HG03575 (cell line): ENCODE measurements at regions not wholly inside any gene's neighbourhood (a gene's known extent, or its start where the extent isn't known, plus 50 kb on each side); places are given as distances from the start of the nearest gene placed in this dataset.

Experiments used
- ATAC-seq: cut with Tn5 transposase; IDR thresholded peaks from one replicate; pipeline ENCODE4 v1.9.1; 2021; ENCODE audit not compliant: unreplicated experiment, insufficient number of reproducible peaks, low FRiP score; ENCODE audit errors: extremely low read depth

GRCh38 chr11:19398772-19399527, 158.2 kb upstream of the E2F8 start:
- no peak for ATAC-seq

DNA sequence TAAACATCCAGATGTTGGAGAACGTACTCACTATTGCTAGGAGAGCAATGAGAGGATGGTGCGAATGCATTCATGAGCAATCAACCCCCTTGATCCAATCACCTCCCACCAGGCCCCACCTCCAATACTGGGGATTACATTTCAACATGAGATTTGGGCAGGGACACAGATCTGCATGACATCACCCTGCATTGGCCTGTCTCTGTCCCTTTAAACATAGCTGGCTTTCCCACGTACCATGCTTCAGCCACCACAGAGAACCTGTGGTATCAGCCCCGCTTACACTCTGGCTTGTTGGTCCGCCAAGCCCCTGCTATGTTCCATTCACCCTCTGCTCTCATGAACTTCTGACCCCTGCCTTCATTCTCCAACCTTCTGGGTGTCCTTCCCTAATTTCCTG, 157.5 kb upstream of the E2F8 start:
- no peak for ATAC-seq

GRCh38 chr11:19395050-19395449, 154.3 kb upstream of the E2F8 start:
- no peak for ATAC-seq

GRCh38 chr11:19394525-19395016, 153.8 kb upstream of the E2F8 start:
- ATAC-seq, result peak; percentile 49

GRCh38 chr11:19393941-19394340, 153.2 kb upstream of the E2F8 start:
- no peak for ATAC-seq

DNA sequence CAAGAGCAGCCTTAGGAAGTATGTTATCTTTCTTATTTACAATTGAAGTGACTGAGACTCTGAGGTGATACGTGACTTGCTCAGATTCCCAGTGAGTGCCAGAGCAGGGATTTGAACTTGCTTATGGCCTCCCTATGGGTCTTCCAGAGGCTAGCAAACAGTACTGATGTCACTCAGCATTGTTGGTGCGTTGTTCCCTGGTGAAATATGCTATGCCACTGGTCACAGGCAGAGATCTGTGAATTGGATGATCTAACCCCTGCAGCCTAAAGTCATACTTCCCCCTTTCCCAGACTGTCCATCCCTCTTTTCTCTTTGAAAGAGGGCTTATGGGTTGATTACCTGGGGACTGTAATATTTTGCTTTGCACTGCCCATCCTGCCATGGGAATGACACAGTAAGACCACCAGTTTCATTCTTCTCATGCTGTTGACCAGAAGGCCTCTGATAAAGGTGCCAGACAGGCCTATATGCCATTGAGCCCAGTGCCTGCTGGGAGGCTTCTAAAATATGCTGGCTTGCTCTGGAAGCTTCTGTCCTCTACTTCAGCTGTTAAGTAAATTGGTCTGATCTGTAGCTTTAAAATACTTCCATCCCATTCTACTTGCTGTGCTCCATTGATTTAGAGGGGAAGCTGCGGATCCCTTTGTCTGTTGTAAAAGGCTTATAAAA, 152.2 kb upstream of the E2F8 start:
- ATAC-seq, result no peak

- no peak for ATAC-seq
These were observed 151.6 kb upstream of the E2F8 start for GRCh38 chr11:19392321-19392720.

GRCh38 chr11:19391652-19392051, 150.9 kb upstream of the E2F8 start:
- ATAC-seq, result no peak

- ATAC-seq, result no peak
These were observed 150.3 kb upstream of the E2F8 start for GRCh38 chr11:19391026-19391425.

- no peak for ATAC-seq
These were observed 149.1 kb upstream of the E2F8 start for GRCh38 chr11:19389787-19390303.

- ATAC-seq, result no peak
These were observed 141.4 kb upstream of the E2F8 start for GRCh38 chr11:19382131-19382611.

DNA sequence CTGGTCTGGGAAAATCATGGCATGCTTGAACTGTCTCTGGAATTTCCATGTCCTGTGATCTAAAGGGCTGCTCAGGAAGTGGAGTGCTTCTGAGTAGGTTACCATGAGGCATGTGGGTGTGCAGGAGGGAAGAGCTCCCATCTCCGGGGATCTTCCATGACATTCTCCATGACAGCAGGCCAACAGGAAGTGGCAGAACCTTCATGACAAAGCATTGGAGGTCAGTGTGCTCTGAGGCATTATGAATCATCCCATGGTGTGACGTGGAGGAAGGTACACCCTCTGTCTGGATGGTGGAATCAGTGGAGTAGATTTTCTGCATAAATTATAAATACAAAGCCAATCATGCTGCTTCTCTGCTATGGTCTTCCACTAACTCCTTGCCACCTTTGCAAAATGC, 139.6 kb upstream of the E2F8 start:
- no peak for ATAC-seq

DNA sequence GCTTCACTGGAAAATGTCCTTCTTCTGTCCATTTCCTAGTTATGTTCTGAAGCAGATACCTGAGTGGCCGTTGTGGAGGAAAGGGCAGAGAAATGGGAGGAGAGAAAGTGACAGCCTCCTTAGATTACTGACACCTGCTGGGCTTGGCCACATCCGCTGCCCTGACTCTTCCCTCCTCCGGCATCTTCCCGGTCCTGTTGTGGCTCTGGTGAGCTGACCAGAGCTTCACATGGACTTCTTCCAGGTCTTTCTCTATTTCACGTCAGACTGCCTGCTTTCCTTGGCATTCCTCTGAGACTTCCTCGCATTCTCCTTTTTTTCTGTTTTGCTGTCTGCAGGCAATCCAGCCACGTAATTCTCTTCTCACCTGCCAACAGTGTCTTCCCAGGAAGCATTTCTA, 138.7 kb upstream of the E2F8 start:
- ATAC-seq, result no peak

GRCh38 chr11:19378814-19379213, 138.1 kb upstream of the E2F8 start:
- ATAC-seq, result no peak

DNA sequence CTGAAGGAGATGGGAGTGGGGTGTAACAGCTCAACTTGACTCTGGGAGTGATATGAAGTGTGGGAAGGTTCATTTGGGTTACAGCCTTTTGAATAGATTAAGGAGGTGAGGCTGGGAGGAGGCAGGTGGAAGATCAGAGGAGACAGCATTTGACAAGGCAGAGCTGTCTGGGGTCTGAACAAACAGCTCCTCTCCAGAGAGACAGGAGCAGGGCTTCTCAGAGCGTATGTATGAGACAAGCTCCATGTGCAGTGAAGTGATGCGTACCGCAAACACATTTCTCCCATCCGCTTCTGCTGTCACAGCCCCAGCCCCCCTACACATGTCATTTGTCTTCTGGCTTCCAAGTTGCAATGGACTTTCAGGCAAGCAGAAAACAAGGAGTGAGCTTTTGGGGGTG, 137.1 kb upstream of the E2F8 start:
- ATAC-seq, result no peak

GRCh38 chr11:19375440-19375839, 134.7 kb upstream of the E2F8 start:
- no peak for ATAC-seq

- ATAC-seq, result no peak
These were observed 133.4 kb upstream of the E2F8 start for GRCh38 chr11:19374151-19374569.

GRCh38 chr11:19372381-19372780, 131.6 kb upstream of the E2F8 start:
- ATAC-seq, result no peak

DNA sequence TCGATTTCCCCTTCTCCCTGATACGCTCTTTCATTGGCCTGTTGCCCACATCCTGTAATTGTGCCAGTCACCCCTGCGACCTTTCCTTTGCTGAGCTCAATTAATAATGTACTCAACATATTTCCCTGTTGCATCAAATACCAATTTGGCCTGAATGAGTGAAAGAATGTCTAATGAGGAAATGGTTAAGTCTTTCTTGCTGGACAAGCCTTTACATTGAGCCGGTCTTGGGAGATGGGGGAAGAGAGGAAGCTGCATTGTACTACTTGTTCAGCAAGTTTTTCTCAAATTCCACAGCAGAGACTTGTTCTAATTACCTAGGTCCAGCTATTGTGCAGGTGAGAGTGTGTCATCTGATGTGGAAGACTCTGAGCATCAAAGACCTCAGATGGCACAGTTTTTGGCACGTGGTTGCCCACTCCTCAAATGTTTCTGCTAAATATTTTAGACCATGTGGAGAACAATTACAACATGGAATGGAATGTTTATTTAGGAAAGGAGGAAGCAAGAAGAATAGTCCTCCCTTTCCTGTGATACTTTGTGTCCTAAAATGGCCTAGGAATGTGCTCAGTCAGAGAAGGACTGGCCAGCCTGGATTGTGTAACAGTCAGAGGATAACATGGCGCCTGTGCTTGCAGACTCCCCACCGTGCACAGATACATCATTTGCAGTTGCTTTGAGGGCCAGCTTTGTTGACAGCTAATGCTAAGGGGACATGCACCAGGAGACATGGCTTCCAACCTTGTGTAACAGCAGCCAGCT, 129.5 kb upstream of the E2F8 start:
- no peak for ATAC-seq
